Tibial artery (tissue), 4 donors: ENCODE measurements at regions not wholly inside any gene's neighbourhood (a gene's known extent, or its start where the extent isn't known, plus 50 kb on each side); places are given as distances from the start of the nearest gene placed in this dataset.

ENCODE experiments used
- DNase-seq, 2 donors: peaks; one replicate each; pipeline ENCODE4 v3.0.0-alpha.2; 2019
- H3K27ac ChIP-seq, 2 donors: fragments of 200-600 bp; sonication (generic) in 1 of 2; 1 replicate in 1 of 2; 2 replicates in 1 of 2; pipeline ENCODE4 v1.5.1; 2018 to 2019; ENCODE audit warnings: mild to moderate bottlenecking in 1 of 2
- H3K27me3 ChIP-seq, 2 donors: fragments of 200-600 bp; sonication (generic) in 1 of 2; one replicate each; pipeline versions ENCODE4 v1.5.1 to v1.6.0; 2016 to 2019
- H3K36me3 ChIP-seq, 3 donors: fragments of 200-600 bp; sonication (generic) in 2 of 3; one replicate each; pipeline ENCODE4 v1.5.1; 2016 to 2019; ENCODE audit warnings: mild to moderate bottlenecking in 2 of 3
- H3K4me1 ChIP-seq, 4 donors: fragments of 200-600 bp; sonication (generic) in 2 of 4; 1 replicate in 3 of 4; 2 replicates in 1 of 4; pipeline ENCODE4 v1.5.1; 2016 to 2019
- H3K4me3 ChIP-seq, 2 donors: fragments of 200-600 bp; sonication (generic) in 1 of 2; 1 replicate in 1 of 2; 2 replicates in 1 of 2; pipeline ENCODE4 v1.5.1; 2018 to 2019; ENCODE audit warnings: mild to moderate bottlenecking in 2 of 2
- H3K9me3 ChIP-seq, 3 donors: fragments of 200-600 bp; sonication (generic) in 1 of 3; one replicate each; pipeline ENCODE4 v1.5.1; 2016 to 2019
- CTCF ChIP-seq, 2 experiments: fragments of 200-600 bp in 1 of 2; fragments of 450-650 bp in 1 of 2; IDR thresholded peaks; one replicate each; pipeline ENCODE4 v1.5.1; 2017 to 2019; ENCODE audit warnings: antibody characterized with exemption in 2 of 2, mild to moderate bottlenecking in 1 of 2, moderate library complexity in 1 of 2
- intact Hi-C: fragments of 100-400 bp; cut with DNase I; formaldehyde crosslinking; loops from one replicate; pipeline ENCODE4 v1.15.0; 2023; ENCODE audit warnings: low total_unique reads

GRCh38 chr7:88686468-88687229 is 72.9 kb upstream of the ZNF804B start:
- intact Hi-C loops, result no loop called here
- H3K36me3 ChIP-seq, result no peaks in the 10 kb centered on the region
- H3K4me3 ChIP-seq, result no peak overlapping the region
- DNase-seq, result no peak
- no peak for TF ChIP-seq CTCF (IDR thresholded peaks at IDR 0.05)
- no peak overlapping the region for H3K27ac ChIP-seq
- H3K9me3 ChIP-seq, result no peaks in the 10 kb centered on the region
- no peaks in the 10 kb centered on the region for H3K27me3 ChIP-seq
- H3K4me1 ChIP-seq, result no peaks in the 10 kb centered on the region

- DNase-seq, result no peak
- Histone ChIP-seq H3K9me3 (no peaks in the 10 kb centered on the region), H3K27ac (no peak overlapping the region), H3K4me1 (no peaks in the 10 kb centered on the region), H3K27me3 (no peaks in the 10 kb centered on the region), H3K36me3 (no peaks in the 10 kb centered on the region), H3K4me3 (no peak overlapping the region)
- no peak for TF ChIP-seq CTCF (IDR thresholded peaks at IDR 0.05)
- intact Hi-C loops, result no loop called here
These were observed 77.8 kb upstream of the ZNF804B start for GRCh38 chr7:88681682-88682081.

- H3K27me3 ChIP-seq, result no peaks in the 10 kb centered on the region
- H3K9me3 ChIP-seq, result no peaks in the 10 kb centered on the region
- no peak overlapping the region for H3K4me3 ChIP-seq
- no peak for DNase-seq
- no peak for TF ChIP-seq CTCF (IDR thresholded peaks at IDR 0.05)
- no peak overlapping the region for H3K27ac ChIP-seq
- no peaks in the 10 kb centered on the region for H3K4me1 ChIP-seq
- intact Hi-C loops, result no loop called here
- H3K36me3 ChIP-seq, result no peaks in the 10 kb centered on the region
These were observed 89.0 kb upstream of the ZNF804B start for GRCh38 chr7:88670536-88670935.

- DNase-seq, result no peak
- no peaks in the 10 kb centered on the region for H3K36me3 ChIP-seq
- H3K27ac ChIP-seq, result no peak overlapping the region
- H3K27me3 ChIP-seq, result no peaks in the 10 kb centered on the region
- intact Hi-C loops, result no loop called here
- H3K4me1 ChIP-seq, result no peaks in the 10 kb centered on the region
- TF ChIP-seq CTCF (IDR thresholded peaks at IDR 0.05), result no peak
- H3K9me3 ChIP-seq, result no peaks in the 10 kb centered on the region
- H3K4me3 ChIP-seq, result no peak overlapping the region
These were observed 89.6 kb upstream of the ZNF804B start for GRCh38 chr7:88669913-88670312.

- no peaks in the 10 kb centered on the region for H3K9me3 ChIP-seq
- intact Hi-C loops, result no loop called here
- no peak for TF ChIP-seq CTCF (IDR thresholded peaks at IDR 0.05)
- H3K36me3 ChIP-seq, result no peaks in the 10 kb centered on the region
- H3K4me1 ChIP-seq, result no peaks in the 10 kb centered on the region
- no peak overlapping the region for H3K27ac ChIP-seq
- H3K27me3 ChIP-seq, result no peaks in the 10 kb centered on the region
- no peak for DNase-seq
- no peak overlapping the region for H3K4me3 ChIP-seq
These were observed 90.9 kb upstream of the ZNF804B start for GRCh38 chr7:88668591-88668990.

- H3K27me3 ChIP-seq, result no peaks in the 10 kb centered on the region
- no peak for TF ChIP-seq CTCF (IDR thresholded peaks at IDR 0.05)
- intact Hi-C loops, result no loop called here
- no peak for DNase-seq
- no peaks in the 10 kb centered on the region for H3K9me3 ChIP-seq
- no peaks in the 10 kb centered on the region for H3K36me3 ChIP-seq
- H3K4me3 ChIP-seq, result no peak overlapping the region
- H3K4me1 ChIP-seq, result no peaks in the 10 kb centered on the region
- H3K27ac ChIP-seq, result no peak overlapping the region
These were observed 92.9 kb upstream of the ZNF804B start for GRCh38 chr7:88666626-88667025.
